ENCODE measurements at regions not wholly inside any gene's neighbourhood (a gene's known extent, or its start where the extent isn't known, plus 50 kb on each side); places are given as distances from the start of the nearest gene placed in this dataset.

GRCh38 chr7:80008039-80008438 is 126.6 kb upstream of the GNAI1 start:
- Histone ChIP-seq H3K9me3 (ENCODE audit: insufficient read depth, low read depth) (no peaks in the 10 kb centered on the region; the same call in 1 of the 2 replicates), H3K4me1 (replicated peaks; ENCODE audit: insufficient read depth) (no peaks in the 10 kb centered on the region), H3K4me3 (no peak overlapping the region), H4K20me1 (ENCODE audit: insufficient read depth) (no peaks in the 10 kb centered on the region), H3K36me3 (ENCODE audit: low read depth) (no peaks in the 10 kb centered on the region), H3K79me2 (ENCODE audit: low read depth) (no peaks in the 10 kb centered on the region), H3K4me2 (no peak overlapping the region), H3K9me2 (ENCODE audit: insufficient read depth) (0 out of 2 replicates have a peak, but pooled peaks cover 3% of the 10 kb centered on the region), H3F3A (ENCODE audit: insufficient read depth, low read depth) (no peaks in the 10 kb centered on the region), H3K27me3 (ENCODE audit: insufficient read depth, low read depth) (no peaks in the 10 kb centered on the region), H3K27ac (no peak overlapping the region), H2AFZ (0 out of 2 replicates have a peak overlapping the region, but pooled peaks have one; percentile 3)
- DNase-seq, result no peak
- intact Hi-C loops (cut with micrococcal nuclease; ENCODE audit: unreplicated experiment), result no loop called here
- no peak for TF ChIP-seq CTCF (conservative IDR thresholded peaks at IDR 0.05)
- no peak for TF ChIP-seq EZH2 (IDR thresholded peaks at IDR 0.05; ENCODE audit: low read depth)
- POLR2A ChIA-PET (ENCODE audit: unreplicated experiment), result no interaction called here
- BruUV-seq (replicated peaks), result no TSS peak
- CTCF ChIA-PET, result no interaction called here

- BruUV-seq (replicated peaks), result no TSS peak
- CTCF ChIA-PET, result no interaction called here
- intact Hi-C loops (cut with micrococcal nuclease; ENCODE audit: unreplicated experiment), result no loop called here
Measured at GRCh38 chr7:80002865-80003264, 131.8 kb upstream of the GNAI1 start.

GRCh38 chr7:79998363-79998762 is 136.3 kb upstream of the GNAI1 start:
- intact Hi-C loops (cut with micrococcal nuclease; ENCODE audit: unreplicated experiment), result no loop called here
- TF ChIP-seq EZH2 (IDR thresholded peaks at IDR 0.05; ENCODE audit: low read depth) (no peak), CTCF (conservative IDR thresholded peaks at IDR 0.05) (no peak)
- Histone ChIP-seq H3K4me2 (no peak overlapping the region), H3K9me3 (ENCODE audit: insufficient read depth, low read depth) (no peaks in the 10 kb centered on the region), H2AFZ (no peak overlapping the region), H3K4me3 (no peak overlapping the region), H4K20me1 (ENCODE audit: insufficient read depth) (no peaks in the 10 kb centered on the region), H3K79me2 (ENCODE audit: low read depth) (no peaks in the 10 kb centered on the region), H3K36me3 (ENCODE audit: low read depth) (no peaks in the 10 kb centered on the region), H3K27ac (no peak overlapping the region), H3K9me2 (ENCODE audit: insufficient read depth) (peaks cover 9% of the 10 kb centered on the region; the same call in 1 of the 2 replicates), H3K4me1 (replicated peaks; ENCODE audit: insufficient read depth) (no peaks in the 10 kb centered on the region), H3F3A (ENCODE audit: insufficient read depth, low read depth) (no peaks in the 10 kb centered on the region; the same call in 1 of the 2 replicates), H3K27me3 (ENCODE audit: insufficient read depth, low read depth) (no peaks in the 10 kb centered on the region)
- no TSS peak for BruUV-seq (replicated peaks)
- POLR2A ChIA-PET (ENCODE audit: unreplicated experiment), result no interaction called here
- CTCF ChIA-PET, result no interaction called here
- no peak for DNase-seq

More at GRCh38 chr7:80002865-80003264, 131.8 kb upstream of the GNAI1 start:
- DNase-seq, result no peak
- Histone ChIP-seq H3K36me3 (ENCODE audit: low read depth) (no peaks in the 10 kb centered on the region), H3K27me3 (ENCODE audit: insufficient read depth, low read depth) (no peaks in the 10 kb centered on the region), H2AFZ (no peak overlapping the region), H3F3A (ENCODE audit: insufficient read depth, low read depth) (no peaks in the 10 kb centered on the region; the same call in 1 of the 2 replicates), H3K9me3 (ENCODE audit: insufficient read depth, low read depth) (no peaks in the 10 kb centered on the region), H3K4me3 (no peak overlapping the region), H3K4me1 (replicated peaks; ENCODE audit: insufficient read depth) (no peaks in the 10 kb centered on the region), H3K79me2 (ENCODE audit: low read depth) (no peaks in the 10 kb centered on the region), H3K27ac (no peak overlapping the region), H3K4me2 (no peak overlapping the region), H3K9me2 (ENCODE audit: insufficient read depth) (0 out of 2 replicates have a peak, but pooled peaks cover 1% of the 10 kb centered on the region), H4K20me1 (ENCODE audit: insufficient read depth) (no peaks in the 10 kb centered on the region)
- POLR2A ChIA-PET (ENCODE audit: unreplicated experiment), result no interaction called here
- no peak for TF ChIP-seq CTCF (conservative IDR thresholded peaks at IDR 0.05)
- TF ChIP-seq EZH2 (IDR thresholded peaks at IDR 0.05; ENCODE audit: low read depth), result no peak
